SW480 (cell line): ENCODE measurements at regions not wholly inside any gene's neighbourhood (a gene's known extent, or its start where the extent isn't known, plus 50 kb on each side); places are given as distances from the start of the nearest gene placed in this dataset.
"Not testable (repeated sequence)": the region's sequence is repeated elsewhere in the genome, so short reads cannot be mapped to it uniquely, and the experiment has no call there.

Experiments
- DNase-seq: peaks from one replicate; pipeline ENCODE4 v3.0.0-alpha.2; 2016; ENCODE audit warnings: low spot score

DNA sequence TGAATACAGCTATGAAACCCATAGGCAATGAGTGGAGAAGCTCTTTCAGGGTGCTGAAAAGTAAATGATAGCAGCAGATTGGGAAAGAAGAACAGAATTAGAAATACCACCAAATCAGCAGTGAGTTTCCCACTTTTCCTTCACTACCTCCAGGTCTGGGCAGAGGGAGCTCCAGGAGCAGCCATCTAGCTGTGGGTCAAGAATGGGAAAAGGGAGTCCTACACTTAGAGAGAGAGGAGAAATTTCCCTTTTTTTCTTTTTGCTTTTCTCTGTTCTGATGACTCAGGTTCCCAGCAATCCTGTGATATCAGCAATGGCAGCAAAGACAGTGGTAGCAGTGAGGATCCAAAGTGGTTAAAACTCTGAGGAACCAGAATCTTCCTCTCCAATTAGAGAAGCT, 263.9 kb downstream of the NXPE2 start:
- DNase-seq: no peak

DNA sequence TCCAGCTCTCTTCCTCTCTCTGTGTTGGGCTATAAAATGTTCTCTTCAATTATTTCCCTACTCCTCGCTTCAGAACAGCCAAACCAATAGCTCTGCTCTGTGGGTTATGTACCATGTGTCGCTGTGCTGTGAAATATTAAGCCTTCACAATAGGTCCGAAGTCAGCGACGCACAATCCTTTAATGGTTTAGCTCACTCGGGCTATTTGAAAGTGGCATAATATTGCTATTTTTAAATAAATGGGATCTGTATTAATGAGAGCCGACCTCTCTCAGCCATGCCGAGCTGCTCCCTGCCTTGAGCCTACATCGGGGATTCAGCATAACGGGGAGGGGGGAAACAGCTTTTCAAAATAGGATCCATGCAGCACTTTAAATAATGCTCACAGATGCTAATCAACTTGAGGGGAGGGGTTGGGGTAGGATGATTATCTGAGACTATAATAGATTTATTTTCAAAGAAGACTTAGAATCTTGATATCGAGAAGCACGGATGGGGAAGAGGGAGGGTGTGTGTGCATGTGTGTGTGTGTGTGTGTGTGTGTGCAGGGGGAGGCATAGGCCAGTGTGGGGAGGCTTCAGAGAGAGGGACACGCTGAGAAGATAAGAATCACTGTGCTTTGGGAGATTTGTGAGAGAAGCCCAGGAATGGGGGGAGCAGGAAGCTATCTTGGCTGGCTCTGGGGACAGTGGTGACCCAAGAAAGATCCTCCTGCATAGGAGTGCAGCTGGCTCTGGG, 271.5 kb downstream of the NXPE2 start:
- DNase-seq: no peak

DNA sequence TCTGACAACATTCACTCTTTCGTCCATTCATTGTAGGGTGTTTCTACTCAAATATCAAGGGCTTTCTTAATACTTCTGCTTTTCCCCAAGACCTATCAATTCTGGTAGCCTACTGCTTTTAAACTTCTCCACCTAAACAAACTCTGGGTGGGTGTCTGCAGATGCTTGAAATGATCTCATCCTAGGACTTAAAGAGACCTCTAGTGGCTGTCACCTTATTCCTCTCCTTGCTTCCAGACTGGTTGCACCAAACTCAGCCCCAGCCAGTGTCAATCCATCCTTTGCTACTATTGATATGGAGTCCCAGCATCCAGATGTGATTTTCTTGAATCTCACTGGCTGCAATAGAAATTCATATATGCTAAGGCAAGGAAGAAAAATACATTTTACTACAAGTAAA, 274.7 kb downstream of the NXPE2 start:
- peak; percentile 26 for DNase-seq

DNA sequence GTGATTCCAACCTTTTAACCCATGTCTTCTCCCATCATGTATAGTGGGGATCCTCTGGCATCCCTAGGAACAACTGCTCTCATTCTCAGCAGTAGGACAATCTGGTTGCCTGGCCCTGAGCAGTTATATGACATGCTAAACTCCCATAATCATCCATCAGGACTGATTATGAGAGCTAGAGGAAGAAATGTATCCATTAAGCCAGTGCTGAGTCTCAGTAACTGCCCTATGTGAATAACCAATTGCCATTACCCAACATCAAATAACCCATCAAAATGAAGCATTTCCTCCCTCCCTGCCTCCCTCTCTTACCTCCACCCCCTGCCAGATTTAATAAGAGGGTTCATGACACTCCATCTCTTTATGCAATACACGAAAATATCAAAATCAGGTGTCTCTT, 277.6 kb downstream of the NXPE2 start:
- DNase-seq: no peak

DNA sequence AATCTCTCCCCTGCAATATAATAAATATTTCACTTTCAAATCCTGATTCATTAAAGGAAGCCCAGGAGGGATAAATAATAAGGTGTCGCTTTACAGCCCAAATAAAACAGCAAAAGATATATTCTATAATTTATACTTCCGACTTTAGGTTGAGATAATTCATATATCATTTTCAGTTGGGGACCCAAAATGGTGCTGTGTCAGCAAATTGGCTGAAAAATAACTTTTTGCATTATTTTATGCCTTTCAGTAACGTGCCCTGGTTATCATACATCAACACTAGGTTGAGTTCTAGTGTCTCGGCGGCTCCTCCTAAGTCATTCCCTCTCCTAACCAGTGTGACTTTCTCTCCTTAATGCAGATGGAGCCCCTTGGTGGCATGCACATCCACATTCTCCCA, 278.2 kb downstream of the NXPE2 start:
- DNase-seq: no peak

- DNase-seq: no peak
Measured at GRCh38 chr11:114959953-114960505, 281.7 kb downstream of the NXPE2 start.

DNA sequence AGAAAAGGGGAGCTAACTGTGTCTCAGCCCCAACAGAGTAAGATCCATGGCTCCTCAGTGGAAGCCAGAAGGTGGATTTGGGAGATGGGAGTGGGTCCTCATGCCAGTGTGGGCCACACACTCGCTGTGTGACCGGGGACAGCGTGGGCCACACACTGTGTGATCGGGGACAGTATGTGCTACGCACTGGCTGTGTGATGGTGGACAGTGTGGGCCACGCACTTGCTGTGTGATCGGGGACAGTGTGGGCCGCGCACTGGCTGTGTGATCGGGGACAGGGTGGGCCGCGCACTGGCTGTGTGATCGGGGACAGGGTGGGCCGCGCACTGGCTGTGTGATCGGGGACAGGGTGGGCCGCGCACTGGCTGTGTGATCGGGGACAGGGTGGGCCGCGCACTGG, 282.5 kb downstream of the NXPE2 start:
- DNase-seq: not testable (repeated sequence)

- no peak for DNase-seq
Measured at GRCh38 chr11:114964676-114965214, 286.4 kb downstream of the NXPE2 start.

DNA sequence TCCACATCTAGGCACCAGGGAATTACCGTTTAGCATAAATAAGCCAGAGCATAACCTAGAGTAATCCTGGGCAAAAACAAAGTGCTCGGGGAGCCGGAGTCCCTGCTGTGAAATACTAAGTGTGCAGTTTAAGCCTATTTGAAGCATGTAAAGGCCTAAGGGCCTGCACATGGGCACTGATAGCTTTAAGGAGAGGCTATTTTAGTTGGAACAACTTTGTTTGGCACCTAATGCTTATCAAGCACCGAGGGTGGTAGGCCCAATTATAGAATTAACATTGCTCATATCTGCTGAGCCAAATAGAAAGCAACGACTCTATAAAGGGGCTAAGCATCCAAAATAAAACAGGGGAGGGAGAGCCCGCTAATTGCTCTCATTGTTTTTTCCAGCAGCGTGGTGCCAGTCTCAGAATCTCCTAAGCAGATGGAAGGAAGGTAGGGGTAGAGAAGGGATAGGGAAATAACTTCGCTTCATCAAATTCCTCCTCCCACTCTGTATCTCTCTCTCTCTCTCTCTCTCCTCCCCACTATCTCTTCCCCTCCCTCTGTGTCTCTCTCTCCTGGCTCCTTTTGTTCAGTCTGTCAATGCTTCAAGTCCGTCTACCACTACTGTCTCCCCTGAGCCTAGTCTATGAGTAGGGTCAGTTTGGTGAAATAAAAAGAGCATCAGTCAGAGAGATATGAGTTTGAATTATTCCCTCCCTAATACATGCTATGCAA, 292.8 kb downstream of the NXPE2 start:
- no peak for DNase-seq

DNA sequence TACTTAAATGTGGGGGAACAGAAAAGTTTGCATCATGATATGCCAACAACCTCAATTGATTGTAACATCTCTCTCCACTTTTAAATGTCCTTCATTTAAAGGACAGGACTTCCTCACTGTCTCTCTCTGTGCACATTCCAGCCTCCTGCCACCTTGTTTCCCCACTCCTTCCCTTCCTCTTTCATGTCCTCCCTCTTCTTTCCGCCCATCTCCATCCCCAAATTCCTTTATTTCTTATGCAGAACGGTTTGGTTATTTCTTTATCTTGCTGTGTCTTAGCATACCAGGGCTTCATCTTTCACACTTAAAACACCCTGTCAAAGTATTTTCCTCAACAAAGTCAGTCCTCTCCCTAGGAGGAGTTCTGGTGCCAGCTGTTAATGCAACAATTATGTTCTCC, 293.8 kb downstream of the NXPE2 start:
- no peak for DNase-seq

GRCh38 chr11:114977651-114978050, 299.3 kb downstream of the NXPE2 start:
- no peak for DNase-seq

DNA sequence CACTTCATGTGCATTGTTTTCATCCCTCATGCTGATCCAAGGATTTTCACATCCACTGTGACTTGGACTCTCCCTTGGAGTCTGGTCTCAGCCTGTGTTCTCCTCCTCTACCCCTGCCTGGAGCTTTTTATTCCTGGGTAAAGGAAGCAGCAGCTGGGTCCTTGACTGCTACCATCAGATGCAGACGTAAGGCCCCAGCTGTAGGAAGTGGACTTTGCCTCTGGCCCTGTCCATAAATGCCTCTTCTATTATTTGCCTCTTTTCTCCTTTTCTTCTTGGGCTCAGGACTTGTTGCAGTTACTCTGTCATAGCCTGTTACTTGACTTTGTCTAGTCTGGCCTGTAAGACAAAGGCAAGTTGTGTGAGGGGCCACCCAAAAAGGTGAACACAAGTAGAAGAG, 303.8 kb downstream of the NXPE2 start:
- DNase-seq: no peak

DNA sequence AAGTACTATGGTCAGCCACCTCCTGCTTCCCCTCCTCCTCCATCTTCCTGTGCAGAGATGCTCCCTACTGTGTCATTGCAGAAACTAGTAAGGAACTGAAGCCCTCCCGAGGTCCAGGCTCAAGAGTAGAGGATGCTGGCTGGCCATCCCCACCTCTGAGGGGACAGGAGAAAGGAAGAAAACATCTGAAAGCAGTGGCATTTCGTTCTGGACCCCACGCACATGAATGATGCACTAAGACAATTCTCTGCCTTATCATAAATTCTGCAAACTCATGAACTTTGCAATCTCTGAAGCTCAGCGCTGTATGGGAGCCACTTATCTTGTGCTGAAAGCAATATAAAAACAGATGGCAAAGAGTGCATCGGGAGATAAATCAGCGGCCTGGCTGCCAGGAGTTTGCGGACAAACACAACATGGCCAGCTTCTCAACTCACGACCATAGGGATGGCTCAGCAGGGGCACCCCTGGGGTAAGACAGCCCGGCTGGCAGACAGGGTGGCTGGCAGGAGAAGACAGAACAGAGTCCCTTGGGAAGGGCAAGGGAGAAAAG, 306.4 kb downstream of the NXPE2 start:
- DNase-seq: no peak

GRCh38 chr11:114986365-114986764, 308.0 kb downstream of the NXPE2 start:
- DNase-seq: no peak

DNA sequence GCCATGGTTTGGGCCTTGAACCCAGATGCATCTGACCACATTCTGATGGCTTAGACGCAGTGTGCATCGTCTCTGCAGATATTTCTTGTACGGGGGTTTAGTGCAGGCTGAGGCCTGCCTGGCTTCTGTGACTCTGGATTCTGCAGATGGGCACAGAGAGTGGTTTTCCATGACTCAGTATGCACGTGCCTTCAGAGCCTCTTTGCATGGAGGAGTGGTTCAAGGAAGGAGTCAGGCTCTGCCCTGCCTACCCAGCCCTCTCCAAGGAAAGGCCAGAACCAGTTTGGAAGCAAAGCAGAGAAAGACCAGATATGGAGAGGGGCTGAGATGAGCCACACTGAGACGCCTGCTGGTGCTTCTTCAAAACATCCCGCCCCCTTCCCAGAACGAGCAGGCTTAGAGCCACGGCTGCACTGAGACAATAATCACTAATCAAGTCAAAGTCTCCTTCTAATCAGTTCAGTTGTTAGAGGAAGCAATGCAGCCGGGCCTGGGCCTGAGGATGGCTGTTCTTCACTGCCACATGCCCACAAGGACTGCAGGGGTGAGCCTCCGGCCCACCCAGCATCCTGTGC, 308.9 kb downstream of the NXPE2 start:
- no peak for DNase-seq

GRCh38 chr11:114988644-114989043, 310.3 kb downstream of the NXPE2 start:
- no peak for DNase-seq

DNA sequence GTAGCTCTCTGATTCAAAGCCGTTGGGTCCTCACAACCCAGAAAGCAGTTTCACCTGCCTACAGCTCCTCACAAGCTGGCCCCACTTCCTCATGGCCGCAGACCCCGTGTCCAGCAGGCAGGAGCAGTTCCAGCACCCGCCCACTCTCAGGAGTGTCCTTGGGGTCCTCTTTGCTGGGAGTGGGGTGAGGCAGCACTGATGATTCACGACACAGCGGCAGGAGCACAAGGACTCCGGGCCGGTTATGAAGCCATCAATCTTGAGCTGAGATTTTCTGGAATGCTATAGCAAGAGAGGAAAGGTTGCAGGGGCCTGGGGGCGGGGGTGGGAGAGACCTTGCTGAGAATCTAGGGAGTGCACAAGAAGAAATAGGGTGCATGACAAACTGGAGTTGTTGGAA, 311.2 kb downstream of the NXPE2 start:
- no peak for DNase-seq

DNA sequence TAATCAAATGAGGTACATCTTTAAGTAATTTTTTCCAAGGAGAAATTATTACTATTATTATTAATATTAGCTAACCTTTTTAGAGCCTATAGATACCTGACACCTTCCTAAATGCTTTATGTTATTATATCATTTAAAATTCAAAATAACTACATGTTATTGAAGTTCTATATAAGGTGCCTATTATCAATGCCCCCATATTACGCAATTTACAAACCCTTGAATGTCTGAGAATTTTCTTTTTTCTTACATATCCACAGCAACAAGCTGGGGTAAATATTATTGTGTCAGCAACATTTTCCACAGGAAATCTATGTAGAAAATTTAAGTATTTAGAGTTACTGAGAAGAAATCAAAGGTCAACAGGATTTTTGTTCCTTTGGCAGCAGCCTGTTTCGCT, 327.3 kb downstream of the NXPE2 start:
- DNase-seq: no peak

GRCh38 chr11:115007851-115008250, 329.5 kb downstream of the NXPE2 start:
- DNase-seq: no peak

- DNase-seq: no peak
Measured at GRCh38 chr11:115008799-115009198, 330.5 kb downstream of the NXPE2 start.

DNA sequence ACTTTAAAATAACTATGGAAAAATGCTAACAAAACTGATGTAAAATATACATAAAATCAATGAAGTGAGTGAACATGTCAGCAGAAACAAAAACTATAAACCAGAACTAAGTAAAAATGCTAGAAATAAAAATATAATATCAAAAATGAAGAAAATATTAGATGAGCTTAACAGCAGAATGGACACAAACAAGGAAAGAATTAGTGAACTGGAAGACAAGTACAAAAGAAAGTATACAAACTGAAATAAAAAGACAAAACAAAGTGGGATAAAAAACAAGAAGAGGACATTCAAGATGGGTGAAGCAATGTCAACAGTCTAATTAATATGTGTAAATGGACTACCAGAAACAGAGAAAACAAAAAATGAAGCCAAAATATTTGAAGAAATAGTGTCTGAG, 339.2 kb downstream of the NXPE2 start:
- no peak for DNase-seq

- DNase-seq: no peak
Measured at GRCh38 chr11:115030166-115030565, 351.8 kb downstream of the NXPE2 start.
